ENCODE measurements at regions not wholly inside any gene's neighbourhood (a gene's known extent, or its start where the extent isn't known, plus 50 kb on each side); places are given as distances from the start of the nearest gene placed in this dataset.
"Not testable (repeated sequence)": the region's sequence is repeated elsewhere in the genome, so short reads cannot be mapped to it uniquely, and the experiment has no call there.

DNA sequence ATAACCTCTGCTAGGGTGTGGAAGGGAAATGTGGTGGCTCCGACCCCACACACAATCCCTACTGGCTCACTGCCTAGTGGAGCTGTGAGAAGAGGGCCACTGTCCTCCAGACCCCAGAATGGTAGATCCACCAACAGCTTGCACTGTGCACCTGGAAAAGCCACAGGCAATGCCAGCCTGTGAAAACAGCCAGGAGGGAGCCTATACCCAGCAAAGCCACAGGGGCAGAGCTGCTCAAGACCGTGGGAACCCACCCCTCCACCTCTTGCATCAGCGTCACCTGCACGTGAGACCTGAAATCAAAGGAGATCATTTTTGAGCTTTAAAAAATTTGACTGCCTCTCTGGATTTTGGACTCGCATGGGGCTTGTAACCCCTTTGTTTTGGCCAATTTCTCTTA lies 249.0 kb upstream of the CDH2 start (continued):
- TF ChIP-seq, protein P1, sequence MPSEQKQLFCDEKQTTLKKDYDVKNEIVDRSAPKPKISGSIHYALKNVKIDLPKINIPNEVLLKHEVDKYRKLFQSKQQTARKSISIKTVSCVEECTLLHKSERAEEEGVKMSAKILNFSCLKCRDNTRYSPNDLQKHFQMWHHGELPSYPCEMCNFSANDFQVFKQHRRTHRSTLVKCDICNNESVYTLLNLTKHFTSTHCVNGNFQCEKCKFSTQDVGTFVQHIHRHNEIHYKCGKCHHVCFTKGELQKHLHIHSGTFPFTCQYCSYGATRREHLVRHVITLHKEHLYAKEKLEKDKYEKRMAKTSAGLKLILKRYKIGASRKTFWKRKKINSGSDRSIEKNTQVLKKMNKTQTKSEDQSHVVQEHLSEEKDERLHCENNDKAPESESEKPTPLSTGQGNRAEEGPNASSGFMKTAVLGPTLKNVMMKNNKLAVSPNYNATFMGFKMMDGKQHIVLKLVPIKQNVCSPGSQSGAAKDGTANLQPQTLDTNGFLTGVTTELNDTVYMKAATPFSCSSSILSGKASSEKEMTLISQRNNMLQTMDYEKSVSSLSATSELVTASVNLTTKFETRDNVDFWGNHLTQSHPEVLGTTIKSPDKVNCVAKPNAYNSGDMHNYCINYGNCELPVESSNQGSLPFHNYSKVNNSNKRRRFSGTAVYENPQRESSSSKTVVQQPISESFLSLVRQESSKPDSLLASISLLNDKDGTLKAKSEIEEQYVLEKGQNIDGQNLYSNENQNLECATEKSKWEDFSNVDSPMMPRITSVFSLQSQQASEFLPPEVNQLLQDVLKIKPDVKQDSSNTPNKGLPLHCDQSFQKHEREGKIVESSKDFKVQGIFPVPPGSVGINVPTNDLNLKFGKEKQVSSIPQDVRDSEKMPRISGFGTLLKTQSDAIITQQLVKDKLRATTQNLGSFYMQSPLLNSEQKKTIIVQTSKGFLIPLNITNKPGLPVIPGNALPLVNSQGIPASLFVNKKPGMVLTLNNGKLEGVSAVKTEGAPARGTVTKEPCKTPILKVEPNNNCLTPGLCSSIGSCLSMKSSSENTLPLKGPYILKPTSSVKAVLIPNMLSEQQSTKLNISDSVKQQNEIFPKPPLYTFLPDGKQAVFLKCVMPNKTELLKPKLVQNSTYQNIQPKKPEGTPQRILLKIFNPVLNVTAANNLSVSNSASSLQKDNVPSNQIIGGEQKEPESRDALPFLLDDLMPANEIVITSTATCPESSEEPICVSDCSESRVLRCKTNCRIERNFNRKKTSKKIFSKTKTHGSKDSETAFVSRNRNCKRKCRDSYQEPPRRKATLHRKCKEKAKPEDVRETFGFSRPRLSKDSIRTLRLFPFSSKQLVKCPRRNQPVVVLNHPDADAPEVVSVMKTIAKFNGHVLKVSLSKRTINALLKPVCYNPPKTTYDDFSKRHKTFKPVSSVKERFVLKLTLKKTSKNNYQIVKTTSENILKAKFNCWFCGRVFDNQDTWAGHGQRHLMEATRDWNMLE (tag by site-specific recombination; conservative IDR thresholded peaks at IDR 0.05; ENCODE audit: low read depth) = no peak

DNA sequence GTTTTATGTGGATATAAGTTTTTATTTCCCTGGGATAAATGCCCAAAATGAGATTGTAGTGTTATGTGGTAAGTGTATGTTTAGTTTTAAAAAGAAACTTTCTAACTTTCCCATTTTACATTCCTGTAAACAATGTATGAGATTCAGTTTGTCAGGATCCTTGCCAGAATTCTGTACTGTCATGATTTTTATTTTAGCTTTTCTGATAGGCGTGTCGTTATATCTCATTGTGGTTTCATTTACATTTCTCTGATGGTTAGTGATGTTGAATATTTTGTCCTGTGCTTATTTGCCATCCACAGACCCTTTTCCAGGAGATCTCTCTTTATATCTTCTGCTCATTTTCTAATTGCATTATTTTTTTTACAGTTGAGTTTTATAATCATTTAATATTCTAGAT lies 245.6 kb upstream of the CDH2 start:
- Histone ChIP-seq H3K4me1 (ENCODE audit: control insufficient read depth, insufficient read depth, low read length) (no peaks in the 10 kb centered on the region), H3K4me3 (ENCODE audit: low read depth, low read length) (no peak overlapping the region), H3K36me3 (ENCODE audit: control insufficient read depth in 2 of 2, insufficient read depth in 1 of 2, low read length in 2 of 2) (no peaks in the 10 kb centered on the region), H3K9me3 (ENCODE audit: control insufficient read depth, insufficient read depth, low read depth, low read length) (no peaks in the 10 kb centered on the region), H3K27ac (ENCODE audit: extremely low read depth, low read depth, low read length) (no peak overlapping the region)
- CTCF ChIA-PET = no interaction called here
- POLR2A ChIA-PET = no interaction called here
- TF ChIP-seq ZNF433 (tag by site-specific recombination; IDR thresholded peaks at IDR 0.05; ENCODE audit: low read depth) (no peak), ZNF776 (tag by site-specific recombination; IDR thresholded peaks at IDR 0.05; ENCODE audit: borderline replicate concordance) (no peak), ZBTB21 (tag by site-specific recombination; IDR thresholded peaks at IDR 0.05) (no peak), ZNF324 (tag by site-specific recombination; IDR thresholded peaks at IDR 0.05) (no peak), ZNF23 (tag by site-specific recombination; IDR thresholded peaks at IDR 0.05; ENCODE audit: borderline replicate concordance) (no peak), RBAK (tag by site-specific recombination; IDR thresholded peaks at IDR 0.05) (no peak), TCF7L2 (IDR thresholded peaks at IDR 0.05; ENCODE audit: borderline replicate concordance, low read depth, low read length) (no peak), SP3 (tag by site-specific recombination; IDR thresholded peaks at IDR 0.05) (no peak), ZNF561 (tag by site-specific recombination; IDR thresholded peaks at IDR 0.05; ENCODE audit: borderline replicate concordance) (no peak), ZBTB1 (tag by site-specific recombination; IDR thresholded peaks at IDR 0.05) (no peak), ZNF16 (tag by site-specific recombination; IDR thresholded peaks at IDR 0.05; ENCODE audit: low read depth) (no peak), HOXC10 (CRISPR knock-in tag; IDR thresholded peaks at IDR 0.05) (no peak), ZNF24 (tag by site-specific recombination; IDR thresholded peaks at IDR 0.05) (no peak), ZNF146 (tag by site-specific recombination; IDR thresholded peaks at IDR 0.05) (no peak), OSR2 (tag by site-specific recombination; IDR thresholded peaks at IDR 0.05) (no peak)
- TF ChIP-seq, protein P2, sequence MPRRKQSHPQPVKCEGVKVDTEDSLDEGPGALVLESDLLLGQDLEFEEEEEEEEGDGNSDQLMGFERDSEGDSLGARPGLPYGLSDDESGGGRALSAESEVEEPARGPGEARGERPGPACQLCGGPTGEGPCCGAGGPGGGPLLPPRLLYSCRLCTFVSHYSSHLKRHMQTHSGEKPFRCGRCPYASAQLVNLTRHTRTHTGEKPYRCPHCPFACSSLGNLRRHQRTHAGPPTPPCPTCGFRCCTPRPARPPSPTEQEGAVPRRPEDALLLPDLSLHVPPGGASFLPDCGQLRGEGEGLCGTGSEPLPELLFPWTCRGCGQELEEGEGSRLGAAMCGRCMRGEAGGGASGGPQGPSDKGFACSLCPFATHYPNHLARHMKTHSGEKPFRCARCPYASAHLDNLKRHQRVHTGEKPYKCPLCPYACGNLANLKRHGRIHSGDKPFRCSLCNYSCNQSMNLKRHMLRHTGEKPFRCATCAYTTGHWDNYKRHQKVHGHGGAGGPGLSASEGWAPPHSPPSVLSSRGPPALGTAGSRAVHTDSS (tag by site-specific recombination; IDR thresholded peaks at IDR 0.05) = no peak
- TF ChIP-seq, protein P3, sequence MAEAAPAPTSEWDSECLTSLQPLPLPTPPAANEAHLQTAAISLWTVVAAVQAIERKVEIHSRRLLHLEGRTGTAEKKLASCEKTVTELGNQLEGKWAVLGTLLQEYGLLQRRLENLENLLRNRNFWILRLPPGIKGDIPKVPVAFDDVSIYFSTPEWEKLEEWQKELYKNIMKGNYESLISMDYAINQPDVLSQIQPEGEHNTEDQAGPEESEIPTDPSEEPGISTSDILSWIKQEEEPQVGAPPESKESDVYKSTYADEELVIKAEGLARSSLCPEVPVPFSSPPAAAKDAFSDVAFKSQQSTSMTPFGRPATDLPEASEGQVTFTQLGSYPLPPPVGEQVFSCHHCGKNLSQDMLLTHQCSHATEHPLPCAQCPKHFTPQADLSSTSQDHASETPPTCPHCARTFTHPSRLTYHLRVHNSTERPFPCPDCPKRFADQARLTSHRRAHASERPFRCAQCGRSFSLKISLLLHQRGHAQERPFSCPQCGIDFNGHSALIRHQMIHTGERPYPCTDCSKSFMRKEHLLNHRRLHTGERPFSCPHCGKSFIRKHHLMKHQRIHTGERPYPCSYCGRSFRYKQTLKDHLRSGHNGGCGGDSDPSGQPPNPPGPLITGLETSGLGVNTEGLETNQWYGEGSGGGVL (tag by site-specific recombination; IDR thresholded peaks at IDR 0.05) = no peak
- TF ChIP-seq, protein P4, sequence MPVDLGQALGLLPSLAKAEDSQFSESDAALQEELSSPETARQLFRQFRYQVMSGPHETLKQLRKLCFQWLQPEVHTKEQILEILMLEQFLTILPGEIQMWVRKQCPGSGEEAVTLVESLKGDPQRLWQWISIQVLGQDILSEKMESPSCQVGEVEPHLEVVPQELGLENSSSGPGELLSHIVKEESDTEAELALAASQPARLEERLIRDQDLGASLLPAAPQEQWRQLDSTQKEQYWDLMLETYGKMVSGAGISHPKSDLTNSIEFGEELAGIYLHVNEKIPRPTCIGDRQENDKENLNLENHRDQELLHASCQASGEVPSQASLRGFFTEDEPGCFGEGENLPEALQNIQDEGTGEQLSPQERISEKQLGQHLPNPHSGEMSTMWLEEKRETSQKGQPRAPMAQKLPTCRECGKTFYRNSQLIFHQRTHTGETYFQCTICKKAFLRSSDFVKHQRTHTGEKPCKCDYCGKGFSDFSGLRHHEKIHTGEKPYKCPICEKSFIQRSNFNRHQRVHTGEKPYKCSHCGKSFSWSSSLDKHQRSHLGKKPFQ (tag by site-specific recombination; IDR thresholded peaks at IDR 0.05) = no peak

DNA sequence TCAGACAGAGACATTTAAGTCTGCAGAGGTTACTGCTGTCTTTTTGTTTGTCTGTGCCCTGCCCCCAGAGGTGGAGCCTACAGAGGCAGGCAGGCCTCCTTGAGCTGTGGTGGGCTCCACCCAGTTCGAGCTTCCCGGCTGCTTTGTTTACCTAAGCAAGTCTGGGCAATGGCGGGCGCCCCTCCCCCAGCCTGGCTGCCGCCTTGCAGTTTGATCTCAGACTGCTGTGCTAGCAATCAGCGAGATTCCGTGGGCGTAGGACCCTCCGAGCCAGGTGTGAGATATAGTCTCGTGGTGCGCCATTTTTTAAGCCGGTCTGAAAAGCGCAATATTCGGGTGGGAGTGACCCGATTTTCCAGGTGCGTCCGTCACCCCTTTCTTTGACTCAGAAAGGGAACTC lies 245.0 kb upstream of the CDH2 start:
- H3K27ac ChIP-seq (ENCODE audit: extremely low read depth, low read depth, low read length); POLR2A ChIA-PET; H3K9me3 ChIP-seq (ENCODE audit: control insufficient read depth, insufficient read depth, low read depth, low read length); H3K36me3 ChIP-seq (ENCODE audit: control insufficient read depth in 2 of 2, insufficient read depth in 1 of 2, low read length in 2 of 2); CTCF ChIA-PET; H3K4me3 ChIP-seq (ENCODE audit: low read depth, low read length); H3K4me1 ChIP-seq (ENCODE audit: control insufficient read depth, insufficient read depth, low read length): not testable (repeated sequence)
